Astrocyte of the cerebellum (primary cell): ENCODE measurements at regions not wholly inside any gene's neighbourhood (a gene's known extent, or its start where the extent isn't known, plus 50 kb on each side); places are given as distances from the start of the nearest gene placed in this dataset.

Source experiments
- DNase-seq: peaks from one replicate; pipeline ENCODE4 v3.0.0-alpha.2; 2011; ENCODE audit warnings: low read depth
- H3K4me3 ChIP-seq: 2 replicates; pipeline ENCODE4 v1.5.1; 2011; ENCODE audit warnings: mild to moderate bottlenecking, low read depth, low read length, moderate library complexity
- in situ Hi-C: cut with HindIII; loops from 2 replicates; pipeline ENCODE4 v1.10.0; 2017; ENCODE audit warnings: low sequenced_read_pairs
- TF ChIP-seq, protein P1 (sequence below): IDR thresholded peaks from 2 replicates; pipeline ENCODE4 v1.5.1; 2012; ENCODE audit warnings: low read length, low read depth, moderate library complexity, mild to moderate bottlenecking; ENCODE audit errors: missing control alignments

DNA sequence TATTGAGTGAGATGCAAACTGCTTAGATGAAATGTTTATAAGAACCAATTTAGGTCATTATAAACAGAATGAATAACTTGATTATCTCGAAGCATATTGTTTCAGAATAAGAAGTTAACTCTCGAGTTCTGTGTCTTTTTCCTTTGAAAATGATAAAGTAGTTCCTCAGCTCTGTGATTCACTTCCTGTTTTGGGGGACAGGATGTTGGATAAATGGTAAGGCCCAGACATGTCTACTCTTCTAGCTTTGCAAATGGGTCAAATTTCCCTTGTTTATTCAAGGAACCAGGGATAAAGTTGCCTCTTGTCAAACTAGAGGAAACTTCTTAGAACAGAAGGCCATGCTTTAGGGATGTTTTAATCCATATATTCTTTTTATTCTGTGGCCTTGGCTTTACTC lies 246.9 kb downstream of the SOX4 start:
- TF ChIP-seq, protein P1, sequence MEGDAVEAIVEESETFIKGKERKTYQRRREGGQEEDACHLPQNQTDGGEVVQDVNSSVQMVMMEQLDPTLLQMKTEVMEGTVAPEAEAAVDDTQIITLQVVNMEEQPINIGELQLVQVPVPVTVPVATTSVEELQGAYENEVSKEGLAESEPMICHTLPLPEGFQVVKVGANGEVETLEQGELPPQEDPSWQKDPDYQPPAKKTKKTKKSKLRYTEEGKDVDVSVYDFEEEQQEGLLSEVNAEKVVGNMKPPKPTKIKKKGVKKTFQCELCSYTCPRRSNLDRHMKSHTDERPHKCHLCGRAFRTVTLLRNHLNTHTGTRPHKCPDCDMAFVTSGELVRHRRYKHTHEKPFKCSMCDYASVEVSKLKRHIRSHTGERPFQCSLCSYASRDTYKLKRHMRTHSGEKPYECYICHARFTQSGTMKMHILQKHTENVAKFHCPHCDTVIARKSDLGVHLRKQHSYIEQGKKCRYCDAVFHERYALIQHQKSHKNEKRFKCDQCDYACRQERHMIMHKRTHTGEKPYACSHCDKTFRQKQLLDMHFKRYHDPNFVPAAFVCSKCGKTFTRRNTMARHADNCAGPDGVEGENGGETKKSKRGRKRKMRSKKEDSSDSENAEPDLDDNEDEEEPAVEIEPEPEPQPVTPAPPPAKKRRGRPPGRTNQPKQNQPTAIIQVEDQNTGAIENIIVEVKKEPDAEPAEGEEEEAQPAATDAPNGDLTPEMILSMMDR: no peak
- in situ Hi-C loops: no loop called here
- DNase-seq: no peak
- no peak overlapping the region for H3K4me3 ChIP-seq

DNA sequence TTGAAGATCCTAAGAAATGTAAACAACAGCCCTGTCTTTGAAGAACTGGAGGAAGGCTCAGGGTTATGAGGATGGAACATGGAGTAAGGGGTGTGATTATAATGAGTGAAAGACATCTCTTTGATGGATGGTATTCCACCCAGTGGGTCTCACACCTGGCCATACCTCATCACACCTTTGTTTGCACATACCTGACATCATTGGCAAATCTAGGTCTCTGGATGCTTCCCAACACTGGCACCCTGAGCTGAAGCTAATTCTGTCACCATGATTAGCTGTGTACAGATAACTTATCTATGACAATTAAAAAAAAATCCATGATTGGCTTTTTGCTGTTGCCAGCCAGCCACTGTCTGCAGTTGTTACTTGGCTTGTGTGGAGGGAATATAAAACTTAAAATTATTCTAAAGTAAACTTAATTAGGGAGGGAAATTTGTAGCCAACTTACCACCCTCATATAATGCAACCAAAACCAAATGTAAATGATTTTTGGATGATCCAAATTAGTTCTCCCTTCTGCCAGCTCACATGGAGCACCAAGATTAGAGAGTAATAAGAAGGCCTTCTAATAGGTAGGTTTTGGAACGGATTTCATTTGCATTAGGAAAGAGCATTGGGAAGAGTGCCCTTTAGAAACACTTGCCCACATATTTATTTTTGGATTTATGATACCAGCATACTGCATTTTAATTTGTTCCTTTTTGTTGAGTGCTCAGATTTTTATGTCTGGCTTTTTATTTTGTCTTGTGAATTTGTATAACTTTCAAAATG lies 249.5 kb downstream of the SOX4 start:
- no peak for DNase-seq
- in situ Hi-C loops: no loop called here
- no peak overlapping the region for H3K4me3 ChIP-seq
- TF ChIP-seq, protein P1: no peak

DNA sequence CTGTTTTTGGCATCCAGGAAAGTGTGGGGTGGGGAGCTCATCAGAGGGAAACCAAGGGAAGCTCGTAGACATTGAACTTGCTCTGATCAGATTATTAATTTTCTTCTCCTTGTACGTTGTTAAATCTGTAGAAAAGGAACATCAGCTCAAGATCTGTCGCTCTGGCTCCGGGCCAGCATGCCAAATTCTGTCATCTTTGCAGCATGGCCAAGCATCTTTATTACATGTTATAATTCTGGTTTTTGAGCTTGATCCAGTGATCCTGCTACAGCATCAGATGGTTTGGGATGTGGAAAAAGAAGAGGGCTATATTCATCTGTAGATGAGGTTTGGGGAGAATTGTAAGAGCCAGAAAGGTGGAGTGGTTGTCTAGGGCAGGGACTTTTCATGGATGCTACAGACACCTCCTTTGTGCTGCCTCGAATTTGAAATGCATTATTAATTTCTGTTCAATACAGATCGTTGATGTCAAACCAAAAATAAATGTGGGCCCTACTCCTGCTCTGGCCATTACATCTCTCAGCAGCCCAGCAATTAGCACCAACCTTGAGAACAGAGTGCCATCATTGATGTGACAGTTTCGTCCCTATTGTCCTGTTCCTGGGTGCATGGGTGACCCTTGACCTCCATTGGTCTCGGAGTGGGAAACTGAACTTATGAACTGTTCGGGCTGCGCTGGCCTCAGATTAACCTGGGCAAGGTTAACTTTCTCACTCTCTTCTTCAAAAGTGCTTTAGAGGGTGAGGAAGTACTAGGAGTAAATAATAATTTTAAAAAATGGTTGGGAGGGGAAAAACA lies 250.8 kb downstream of the SOX4 start:
- TF ChIP-seq, protein P1: no peak
- no peak overlapping the region for H3K4me3 ChIP-seq
- DNase-seq: no peak
- in situ Hi-C loops: no loop called here

DNA sequence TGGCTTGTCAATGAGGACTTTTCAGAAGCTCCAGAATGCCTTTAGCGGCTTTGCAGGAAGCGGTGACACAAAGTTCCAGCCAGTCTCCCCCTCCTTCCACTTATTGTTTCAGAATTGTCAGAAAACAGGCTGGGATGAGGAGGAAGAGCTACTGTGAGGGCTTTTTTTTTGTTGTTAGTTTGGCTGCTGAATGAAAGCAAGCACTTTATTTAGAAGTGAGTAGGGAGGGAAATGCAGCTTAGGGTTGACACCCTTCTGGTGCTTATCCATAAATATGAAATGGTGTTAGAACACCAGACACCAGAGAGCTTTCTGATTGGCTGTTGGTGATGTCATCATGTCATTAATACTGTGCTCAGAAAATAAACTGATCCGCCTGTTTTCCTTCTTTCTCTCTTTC lies 251.5 kb downstream of the SOX4 start:
- TF ChIP-seq, protein P1: no peak
- DNase-seq: no peak
- H3K4me3 ChIP-seq: no peak overlapping the region
- in situ Hi-C loops: no loop called here

GRCh38 chr6:21845439-21846140 lies 252.0 kb downstream of the SOX4 start:
- DNase-seq: no peak
- TF ChIP-seq, protein P1: no peak
- in situ Hi-C loops: no loop called here
- no peak overlapping the region for H3K4me3 ChIP-seq
